Natural killer cell treated with Interleukin-12 subunit alpha and Interleukin-12 subunit beta and Interleukin-15 and Interleukin-18, amount 100 ng/mL, for 72 hours (primary cell): ENCODE measurements at regions not wholly inside any gene's neighbourhood (a gene's known extent, or its start where the extent isn't known, plus 50 kb on each side); places are given as distances from the start of the nearest gene placed in this dataset.

Experiments
- ATAC-seq, 2 donors: fragments of 150-1000 bp; cut with Tn5 transposase in 1 of 2; sonication (Bioruptor Pico), chemical (Tn5 transposase) in 1 of 2; 2 replicates each; pipeline ENCODE4 v1.10.0; 2021
- DNase-seq: peaks from one replicate; pipeline ENCODE4 v3.0.0; 2022; ENCODE audit warnings: low spot score
- H3K27ac Mint-ChIP-seq, 2 donors: 1 replicate in 1 of 2; 2 replicates in 1 of 2; pipeline ENCODE4 v1.8.0; 2022; ENCODE audit warnings: mixed read lengths in 2 of 2, mild to moderate bottlenecking in 1 of 2, moderate library complexity in 1 of 2
- H3K27me3 Mint-ChIP-seq, 2 donors: 1 replicate in 1 of 2; 2 replicates in 1 of 2; pipeline ENCODE4 v1.8.0; 2022; ENCODE audit warnings: mixed read lengths in 2 of 2
- H3K36me3 Mint-ChIP-seq: one replicate; pipeline ENCODE4 v1.8.0; 2022; ENCODE audit warnings: mixed read lengths
- H3K4me1 Mint-ChIP-seq, 2 donors: 1 replicate in 1 of 2; 2 replicates in 1 of 2; pipeline ENCODE4 v1.8.0; 2022; ENCODE audit warnings: low read depth in 2 of 2, mixed read lengths in 2 of 2, mild to moderate bottlenecking in 1 of 2
- H3K4me3 Mint-ChIP-seq: one replicate; pipeline ENCODE4 v1.8.0; 2022; ENCODE audit warnings: mixed read lengths
- H3K9me3 Mint-ChIP-seq: 2 replicates; pipeline ENCODE4 v1.8.0; 2022; ENCODE audit warnings: mixed read lengths

GRCh38 chr4:157514711-157515110, 294.2 kb downstream of the GRIA2 start:
- no peak overlapping the region for H3K27ac Mint-ChIP-seq
- no peak overlapping the region for H3K4me3 Mint-ChIP-seq
- no peak for ATAC-seq
- no peaks in the 10 kb centered on the region for H3K9me3 Mint-ChIP-seq
- no peak for DNase-seq
- H3K4me1 Mint-ChIP-seq, result no peaks in the 10 kb centered on the region
- no peaks in the 10 kb centered on the region for H3K36me3 Mint-ChIP-seq
- no peaks in the 10 kb centered on the region for H3K27me3 Mint-ChIP-seq

- no peak overlapping the region for H3K27ac Mint-ChIP-seq
- H3K4me1 Mint-ChIP-seq, result no peaks in the 10 kb centered on the region
- no peaks in the 10 kb centered on the region for H3K27me3 Mint-ChIP-seq
- H3K9me3 Mint-ChIP-seq, result peaks cover 12% of the 10 kb centered on the region
- no peak for ATAC-seq
- no peak overlapping the region for H3K4me3 Mint-ChIP-seq
- no peak for DNase-seq
- H3K36me3 Mint-ChIP-seq, result no peaks in the 10 kb centered on the region
Observed at GRCh38 chr4:157509341-157509740, 288.8 kb downstream of the GRIA2 start.

GRCh38 chr4:157502656-157503055, 282.1 kb downstream of the GRIA2 start:
- DNase-seq, result no peak
- H3K4me1 Mint-ChIP-seq, result no peaks in the 10 kb centered on the region
- peaks cover 10% of the 10 kb centered on the region for H3K9me3 Mint-ChIP-seq
- no peak overlapping the region for H3K4me3 Mint-ChIP-seq
- no peaks in the 10 kb centered on the region for H3K27me3 Mint-ChIP-seq
- no peak overlapping the region for H3K27ac Mint-ChIP-seq
- no peaks in the 10 kb centered on the region for H3K36me3 Mint-ChIP-seq
- no peak for ATAC-seq

GRCh38 chr4:157459785-157460184, 239.3 kb downstream of the GRIA2 start:
- H3K27ac Mint-ChIP-seq, result no peak overlapping the region
- no peak overlapping the region for H3K4me3 Mint-ChIP-seq
- H3K4me1 Mint-ChIP-seq, result no peaks in the 10 kb centered on the region
- peaks cover 23% of the 10 kb centered on the region for H3K9me3 Mint-ChIP-seq
- H3K27me3 Mint-ChIP-seq, result no peaks in the 10 kb centered on the region
- DNase-seq, result no peak
- ATAC-seq, result no peak
- H3K36me3 Mint-ChIP-seq, result no peaks in the 10 kb centered on the region

- no peaks in the 10 kb centered on the region for H3K4me1 Mint-ChIP-seq
Observed at GRCh38 chr4:157447195-157447594, 226.7 kb downstream of the GRIA2 start.

GRCh38 chr4:157444014-157444413, 223.5 kb downstream of the GRIA2 start:
- Mint-ChIP-seq H3K9me3 (peaks cover 4% of the 10 kb centered on the region), H3K36me3 (peaks cover 4% of the 10 kb centered on the region), H3K27ac (no peak overlapping the region), H3K4me3 (no peak overlapping the region), H3K4me1 (no peaks in the 10 kb centered on the region), H3K27me3 (no peaks in the 10 kb centered on the region)
- DNase-seq (no peak), ATAC-seq (no peak)

More at GRCh38 chr4:157447195-157447594, 226.7 kb downstream of the GRIA2 start:
- Mint-ChIP-seq H3K27ac (no peak overlapping the region), H3K27me3 (no peaks in the 10 kb centered on the region), H3K9me3 (peaks cover 4% of the 10 kb centered on the region), H3K36me3 (peaks cover 4% of the 10 kb centered on the region), H3K4me3 (no peak overlapping the region)
- no peak for ATAC-seq
- DNase-seq, result no peak

GRCh38 chr4:157443537-157443936, 223.0 kb downstream of the GRIA2 start:
- H3K27me3 Mint-ChIP-seq, result no peaks in the 10 kb centered on the region
- no peak overlapping the region for H3K27ac Mint-ChIP-seq
- no peak for DNase-seq

GRCh38 chr4:157425897-157426296, 205.4 kb downstream of the GRIA2 start:
- Mint-ChIP-seq H3K27me3 (no peaks in the 10 kb centered on the region), H3K36me3 (no peaks in the 10 kb centered on the region), H3K27ac (no peak overlapping the region), H3K4me3 (no peak overlapping the region), H3K9me3 (peaks cover 13% of the 10 kb centered on the region), H3K4me1 (no peaks in the 10 kb centered on the region)
- no peak for ATAC-seq
- DNase-seq, result no peak

More at GRCh38 chr4:157443537-157443936, 223.0 kb downstream of the GRIA2 start:
- Mint-ChIP-seq H3K4me1 (no peaks in the 10 kb centered on the region), H3K4me3 (no peak overlapping the region), H3K36me3 (peaks cover 4% of the 10 kb centered on the region), H3K9me3 (peaks cover 4% of the 10 kb centered on the region)
- ATAC-seq, result no peak

GRCh38 chr4:157423526-157424020, 203.0 kb downstream of the GRIA2 start:
- H3K4me3 Mint-ChIP-seq, result no peak overlapping the region

GRCh38 chr4:157421365-157421764, 200.8 kb downstream of the GRIA2 start:
- no peaks in the 10 kb centered on the region for H3K36me3 Mint-ChIP-seq
- H3K4me3 Mint-ChIP-seq, result no peak overlapping the region
- ATAC-seq (no peak), DNase-seq (no peak)
- H3K27ac Mint-ChIP-seq, result no peak overlapping the region
- H3K4me1 Mint-ChIP-seq, result no peaks in the 10 kb centered on the region
- no peaks in the 10 kb centered on the region for H3K27me3 Mint-ChIP-seq
- peaks cover 10% of the 10 kb centered on the region for H3K9me3 Mint-ChIP-seq

More at GRCh38 chr4:157423526-157424020, 203.0 kb downstream of the GRIA2 start:
- Mint-ChIP-seq H3K27ac (no peak overlapping the region), H3K36me3 (no peaks in the 10 kb centered on the region), H3K9me3 (peaks cover 16% of the 10 kb centered on the region), H3K27me3 (no peaks in the 10 kb centered on the region), H3K4me1 (no peaks in the 10 kb centered on the region)
- DNase-seq (no peak), ATAC-seq (no peak)
